ENCODE measurements at regions not wholly inside any gene's neighbourhood (a gene's known extent, or its start where the extent isn't known, plus 50 kb on each side); places are given as distances from the start of the nearest gene placed in this dataset.

GRCh38 chr2:183426825-183427224 lies 302.6 kb downstream of the NUP35 start:
- no peaks in the 10 kb centered on the region for H3K9me1 ChIP-seq (replicated peaks; ENCODE audit: control insufficient read depth, extremely low read depth, insufficient read depth, low read length)
- intact Hi-C loops (cut with micrococcal nuclease) (no loop called here), dilution Hi-C loops (cut with MboI; ENCODE audit: extremely low pct_ligation_motif_present, low sequenced_read_pairs) (no loop called here)
- no peak overlapping the region for H3K27ac ChIP-seq (ENCODE audit: insufficient read depth, low read depth, low read length)
- H3K9ac ChIP-seq (replicated peaks; ENCODE audit: extremely low read depth, insufficient read depth, low read length): no peak overlapping the region
- CTCF ChIA-PET: no interaction called here
- FAIRE-seq: no peak
- H3K4me1 ChIP-seq (ENCODE audit: control insufficient read depth, extremely low read depth, insufficient read depth, low read length): no peaks in the 10 kb centered on the region
- no peak for TF ChIP-seq CTCF (IDR thresholded peaks at IDR 0.05; ENCODE audit: extremely low read depth in 1 of 2, insufficient read depth in 1 of 2, low read depth in 1 of 2, low read length in 2 of 2)
- TF ChIP-seq JUN (IDR thresholded peaks at IDR 0.05; ENCODE audit: borderline replicate concordance, insufficient read depth, insufficient read length, low read depth): no peak
- TF ChIP-seq MAX (IDR thresholded peaks at IDR 0.05; ENCODE audit: insufficient read depth, insufficient read length): no peak
- no peak for TF ChIP-seq FOS (IDR thresholded peaks at IDR 0.05; ENCODE audit: borderline replicate concordance, insufficient read depth, low read length)
- no peak for TF ChIP-seq GATA2 (IDR thresholded peaks at IDR 0.05; ENCODE audit: insufficient read depth, insufficient read length, low read depth, low read length)
- no peak for TF ChIP-seq MYC (IDR thresholded peaks at IDR 0.05; ENCODE audit: low read depth, low read length)
- no peak for TF ChIP-seq POLR2A (IDR thresholded peaks at IDR 0.05; ENCODE audit: low read depth, low read length)
- no peak for TF ChIP-seq EZH2 (IDR thresholded peaks at IDR 0.05; ENCODE audit: borderline replicate concordance, low read depth, low read length, severe bottlenecking)
- TF ChIP-seq POLR2AphosphoS5 (IDR thresholded peaks at IDR 0.05; ENCODE audit: insufficient read depth, low read depth, low read length): no peak
- no peaks in the 10 kb centered on the region for H3K9me3 ChIP-seq (replicated peaks; ENCODE audit: control insufficient read depth, insufficient read depth, low read length)
- no peak overlapping the region for H2AFZ ChIP-seq (ENCODE audit: low read depth, low read length)
- H3K27me3 ChIP-seq (ENCODE audit: control insufficient read depth in 2 of 2, insufficient read depth in 2 of 2, low read length in 2 of 2): no peaks in the 10 kb centered on the region
- BruUV-seq (replicated peaks): no TSS peak
- no peak overlapping the region for H3K4me2 ChIP-seq (ENCODE audit: insufficient read depth, low read length)
- no peaks in the 10 kb centered on the region for H4K20me1 ChIP-seq (replicated peaks; ENCODE audit: control insufficient read depth, extremely low read depth, insufficient read depth, low read length)
- POLR2A ChIA-PET: no interaction called here
- DNase-seq (ENCODE audit: low read depth, low spot score): no peak
- H3K4me3 ChIP-seq (replicated peaks in 1 of 3; ENCODE audit: insufficient read depth in 1 of 3, low read depth in 1 of 3, low read length in 3 of 3): no peak overlapping the region
- no peaks in the 10 kb centered on the region for H3K36me3 ChIP-seq (ENCODE audit: control insufficient read depth in 2 of 2, extremely low read depth in 1 of 2, insufficient read depth in 2 of 2, low read length in 2 of 2)
- H3K79me2 ChIP-seq (ENCODE audit: control insufficient read depth, insufficient read depth, low read length): no peaks in the 10 kb centered on the region

Measured in endothelial cell of umbilical vein (primary cell).